ENCODE measurements at regions not wholly inside any gene's neighbourhood (a gene's known extent, or its start where the extent isn't known, plus 50 kb on each side); places are given as distances from the start of the nearest gene placed in this dataset.
"Not testable (repeated sequence)": the region's sequence is repeated elsewhere in the genome, so short reads cannot be mapped to it uniquely, and the experiment has no call there.

DNA sequence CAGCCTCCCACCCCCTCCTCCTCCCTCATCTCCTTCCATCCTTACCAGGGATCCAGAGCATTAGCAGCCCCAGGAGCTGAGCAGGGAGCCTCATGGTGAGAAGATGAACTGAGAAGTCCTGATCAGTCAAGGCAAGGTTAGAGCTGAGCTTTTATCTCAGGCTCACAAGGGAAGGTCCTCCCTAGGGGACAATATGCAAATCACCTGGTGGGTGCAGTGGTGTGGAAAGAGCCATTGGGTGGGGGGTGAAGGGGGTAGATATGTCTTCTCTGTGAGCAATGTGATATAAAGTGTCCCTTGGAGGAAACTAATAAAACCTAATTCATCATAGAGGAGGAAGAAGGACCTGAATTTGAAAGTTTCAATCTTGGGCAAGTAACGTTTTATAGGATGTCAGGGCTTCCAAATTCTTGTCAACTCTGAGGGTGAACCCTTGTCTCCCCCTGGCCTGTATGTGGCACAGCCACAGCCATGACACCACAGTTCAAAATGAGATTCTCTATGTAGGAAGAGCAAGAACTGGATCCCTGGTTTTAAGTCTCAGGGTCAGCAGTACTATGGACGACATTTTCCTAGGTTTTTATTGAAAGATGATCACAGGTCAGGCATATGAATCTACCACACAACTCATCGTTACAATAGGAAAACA is 543.5 kb downstream of the RPIA start:
- DNase-seq: not testable (repeated sequence)

GRCh38 chr2:89236832-89237450 is 545.5 kb downstream of the RPIA start:
- not testable (repeated sequence) for DNase-seq

- DNase-seq: not testable (repeated sequence)
Measured at GRCh38 chr2:89237783-89238182, 546.3 kb downstream of the RPIA start.

DNA sequence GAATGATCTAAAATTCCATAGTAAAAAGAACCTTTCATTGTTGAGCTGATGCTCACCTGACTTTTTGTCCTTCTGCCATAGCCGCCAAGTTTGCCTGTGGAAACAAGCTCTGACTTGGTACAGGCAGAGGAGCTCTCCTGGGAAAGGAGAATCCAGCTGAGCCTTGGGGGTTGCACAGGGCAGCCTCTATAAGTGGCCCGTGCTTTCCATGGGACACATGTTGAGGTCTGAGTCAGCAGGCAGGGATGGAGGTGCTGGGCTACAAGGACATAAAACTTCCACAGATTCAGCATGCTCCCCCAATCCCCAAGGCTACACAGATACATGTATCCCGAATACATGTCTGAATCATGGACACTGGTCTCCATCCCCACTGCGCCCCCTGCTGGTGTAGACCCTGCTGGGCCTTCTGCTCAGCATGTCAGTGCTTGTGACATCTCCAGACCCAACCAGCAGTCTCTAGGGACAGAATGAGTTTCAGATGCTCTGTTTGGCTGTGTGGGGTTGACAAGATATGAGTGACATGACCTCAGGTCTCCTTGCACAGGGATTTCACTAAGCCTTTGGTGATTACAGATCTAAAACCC is 551.7 kb downstream of the RPIA start:
- DNase-seq: not testable (repeated sequence)

DNA sequence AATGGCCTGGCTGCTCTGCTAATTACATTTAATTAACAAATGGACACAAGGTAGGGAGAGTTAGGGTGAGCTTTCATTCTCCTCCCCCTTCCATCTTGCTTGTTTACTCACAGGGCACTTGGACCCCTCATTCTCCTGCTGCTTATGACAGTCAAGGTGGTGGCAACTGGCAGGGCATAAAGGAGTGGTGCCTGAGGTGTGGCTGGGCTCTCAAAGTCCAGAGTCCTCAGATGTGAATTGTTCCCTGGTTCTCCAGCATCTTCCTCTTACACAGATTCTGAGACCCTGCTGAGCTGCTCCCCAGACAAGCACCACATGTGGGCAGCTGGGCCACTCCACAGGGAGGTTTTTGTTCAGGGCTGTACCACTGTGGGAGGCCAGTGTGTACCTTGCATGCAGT is 552.9 kb downstream of the RPIA start:
- DNase-seq: not testable (repeated sequence)

GRCh38 chr2:89245478-89245877 is 554.0 kb downstream of the RPIA start:
- not testable (repeated sequence) for DNase-seq

DNA sequence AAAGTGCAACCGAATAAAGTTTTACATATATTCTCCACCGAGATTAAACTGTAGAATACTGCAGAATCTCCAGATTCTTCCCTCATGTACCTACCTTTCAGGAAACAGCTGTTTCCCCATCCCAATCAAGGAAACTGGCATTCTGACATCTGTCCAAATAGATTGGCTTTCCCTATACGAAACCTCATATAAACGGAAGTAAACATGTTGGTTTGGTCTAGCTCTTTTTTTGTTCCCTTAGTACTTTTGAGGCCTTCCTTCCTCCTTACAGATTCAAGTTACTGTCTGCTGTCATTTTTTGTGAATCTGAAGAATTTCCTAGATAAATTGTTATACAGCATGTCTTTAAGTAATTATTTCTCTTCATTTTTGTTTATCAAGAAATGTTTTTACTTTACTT is 554.6 kb downstream of the RPIA start:
- not testable (repeated sequence) for DNase-seq

- DNase-seq: not testable (repeated sequence)
Measured at GRCh38 chr2:89246620-89247019, 555.1 kb downstream of the RPIA start.

GRCh38 chr2:89255013-89255412 is 563.5 kb downstream of the RPIA start:
- DNase-seq: not testable (repeated sequence)

- not testable (repeated sequence) for DNase-seq
Measured at GRCh38 chr2:89273443-89273842, 582.0 kb downstream of the RPIA start.

GRCh38 chr2:89280536-89280935 is 589.1 kb downstream of the RPIA start:
- not testable (repeated sequence) for DNase-seq

GRCh38 chr2:89286448-89287080 is 595.1 kb downstream of the RPIA start:
- not testable (repeated sequence) for DNase-seq

- not testable (repeated sequence) for DNase-seq
Measured at GRCh38 chr2:89287084-89287483, 595.6 kb downstream of the RPIA start.

- DNase-seq: not testable (repeated sequence)
Measured at GRCh38 chr2:89291717-89292298, 600.3 kb downstream of the RPIA start.

DNA sequence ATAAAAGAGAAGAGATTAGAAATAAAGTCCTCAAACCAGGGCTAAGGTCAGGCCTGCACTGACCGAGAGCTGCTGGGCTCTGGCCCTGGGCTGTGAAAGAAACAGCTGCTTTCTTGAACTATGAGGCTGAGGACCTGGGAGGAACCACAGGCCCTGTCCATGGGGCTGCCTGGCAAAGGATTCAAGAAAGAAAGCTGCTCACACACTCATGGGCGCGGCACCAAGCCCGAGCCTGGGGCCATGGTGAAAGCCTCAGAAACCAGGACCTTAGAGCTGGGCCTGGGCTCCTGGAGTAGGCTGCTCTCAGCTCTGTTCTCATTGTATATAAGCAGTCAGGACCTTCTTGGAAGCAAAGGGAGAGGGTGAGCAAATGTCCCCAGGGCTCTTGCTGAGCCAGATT is 601.9 kb downstream of the RPIA start:
- DNase-seq: not testable (repeated sequence)

GRCh38 chr2:89294335-89294734 is 602.9 kb downstream of the RPIA start:
- not testable (repeated sequence) for DNase-seq

GRCh38 chr2:89296820-89297398 is 605.4 kb downstream of the RPIA start:
- DNase-seq: not testable (repeated sequence)

DNA sequence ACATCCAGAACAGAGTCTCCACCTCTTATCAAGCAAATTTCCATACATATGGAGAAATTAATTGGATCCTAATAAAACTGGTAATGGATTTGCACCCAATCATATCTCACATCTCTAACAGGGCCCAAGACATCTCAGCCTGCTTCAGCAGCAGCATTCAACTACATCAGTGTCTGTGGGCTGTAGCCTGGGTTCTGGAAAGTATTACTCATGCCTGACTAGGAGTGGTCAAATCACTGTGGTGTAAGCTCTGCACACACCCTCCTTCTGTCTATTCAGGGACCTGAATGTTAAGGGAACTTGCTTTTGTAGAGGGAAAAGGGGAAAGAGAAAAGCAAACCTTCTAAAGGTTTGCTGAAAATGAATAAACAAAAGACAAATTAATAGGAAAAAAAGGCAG is 607.7 kb downstream of the RPIA start:
- not testable (repeated sequence) for DNase-seq

DNA sequence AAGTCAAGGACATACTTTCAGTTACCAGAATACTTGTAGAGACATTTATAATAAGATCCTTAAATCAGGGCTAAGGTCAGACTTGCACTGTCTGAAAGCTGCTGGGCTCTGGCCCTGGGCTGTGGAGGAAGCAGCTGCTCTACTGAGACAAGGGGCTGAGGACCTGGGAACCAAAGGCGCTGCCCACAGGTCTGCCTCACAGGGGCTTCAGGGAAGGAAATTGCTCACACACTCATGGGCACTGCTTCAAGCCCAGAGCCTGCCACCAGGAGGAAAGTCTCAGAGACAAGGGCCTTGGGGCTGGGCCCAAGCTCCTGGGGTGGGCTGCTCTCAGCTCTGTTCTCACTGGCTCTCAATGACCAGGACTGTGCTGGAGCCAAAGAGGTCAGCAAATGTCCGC is 614.1 kb downstream of the RPIA start:
- DNase-seq: not testable (repeated sequence)

- not testable (repeated sequence) for DNase-seq
Measured at GRCh38 chr2:89306869-89307637, 615.6 kb downstream of the RPIA start.

GRCh38 chr2:89318990-89319389 is 627.5 kb downstream of the RPIA start:
- not testable (repeated sequence) for DNase-seq

- DNase-seq: not testable (repeated sequence)
Measured at GRCh38 chr2:89325894-89326293, 634.4 kb downstream of the RPIA start.
